HG02885 (cell line): ENCODE measurements at regions not wholly inside any gene's neighbourhood (a gene's known extent, or its start where the extent isn't known, plus 50 kb on each side); places are given as distances from the start of the nearest gene placed in this dataset.

Source experiments
- ATAC-seq: cut with Tn5 transposase; IDR thresholded peaks from one replicate; pipeline ENCODE4 v1.9.1; 2021; ENCODE audit warnings: mild to moderate bottlenecking; ENCODE audit not compliant: unreplicated experiment, poor library complexity

- no peak for ATAC-seq
Observed at GRCh38 chr7:52297128-52297527, 738.3 kb upstream of the POM121L12 start.

DNA sequence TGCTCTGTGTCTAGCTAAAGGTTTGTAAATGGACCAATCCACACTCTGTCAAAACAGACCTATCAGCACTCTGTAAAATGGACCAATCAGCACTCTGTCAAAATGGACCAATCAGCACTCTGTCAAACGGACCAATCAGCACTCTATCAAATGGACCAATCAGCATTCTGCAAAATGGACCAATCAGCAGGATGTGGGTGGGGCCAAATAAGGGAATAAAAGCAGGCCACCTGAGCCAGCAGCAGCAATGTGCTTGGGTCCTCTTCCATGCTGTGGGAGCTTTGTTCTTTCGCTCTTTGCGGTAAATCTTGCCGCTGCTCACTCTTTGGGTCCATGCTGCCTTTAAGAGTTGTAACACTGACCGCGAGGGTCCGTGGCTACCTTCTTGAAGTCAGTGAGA is 740.5 kb upstream of the POM121L12 start:
- ATAC-seq: no peak

GRCh38 chr7:52289247-52289646 is 746.2 kb upstream of the POM121L12 start:
- no peak for ATAC-seq

- ATAC-seq: no peak
Observed at GRCh38 chr7:52287698-52288097, 747.7 kb upstream of the POM121L12 start.

DNA sequence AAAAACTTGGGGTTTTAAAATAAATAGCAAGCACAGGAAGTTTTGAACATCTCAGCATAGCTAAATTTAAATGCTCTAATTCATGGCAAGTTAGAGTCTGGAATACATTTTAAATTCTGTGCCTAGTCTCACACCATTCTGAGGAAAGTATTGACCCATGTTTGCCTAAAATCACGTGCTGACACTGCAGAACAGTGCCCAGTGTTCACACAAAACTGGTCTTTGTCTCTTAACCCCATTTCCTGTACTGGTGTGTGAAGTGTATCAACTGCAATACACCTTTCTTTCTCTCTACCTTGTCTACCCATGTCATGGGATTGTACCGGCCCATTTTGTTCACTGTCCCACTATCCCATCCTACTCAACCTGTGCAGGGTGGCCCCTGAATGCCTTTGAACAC is 749.7 kb upstream of the POM121L12 start:
- ATAC-seq: no peak

GRCh38 chr7:52283335-52283734 is 752.1 kb upstream of the POM121L12 start:
- no peak for ATAC-seq

DNA sequence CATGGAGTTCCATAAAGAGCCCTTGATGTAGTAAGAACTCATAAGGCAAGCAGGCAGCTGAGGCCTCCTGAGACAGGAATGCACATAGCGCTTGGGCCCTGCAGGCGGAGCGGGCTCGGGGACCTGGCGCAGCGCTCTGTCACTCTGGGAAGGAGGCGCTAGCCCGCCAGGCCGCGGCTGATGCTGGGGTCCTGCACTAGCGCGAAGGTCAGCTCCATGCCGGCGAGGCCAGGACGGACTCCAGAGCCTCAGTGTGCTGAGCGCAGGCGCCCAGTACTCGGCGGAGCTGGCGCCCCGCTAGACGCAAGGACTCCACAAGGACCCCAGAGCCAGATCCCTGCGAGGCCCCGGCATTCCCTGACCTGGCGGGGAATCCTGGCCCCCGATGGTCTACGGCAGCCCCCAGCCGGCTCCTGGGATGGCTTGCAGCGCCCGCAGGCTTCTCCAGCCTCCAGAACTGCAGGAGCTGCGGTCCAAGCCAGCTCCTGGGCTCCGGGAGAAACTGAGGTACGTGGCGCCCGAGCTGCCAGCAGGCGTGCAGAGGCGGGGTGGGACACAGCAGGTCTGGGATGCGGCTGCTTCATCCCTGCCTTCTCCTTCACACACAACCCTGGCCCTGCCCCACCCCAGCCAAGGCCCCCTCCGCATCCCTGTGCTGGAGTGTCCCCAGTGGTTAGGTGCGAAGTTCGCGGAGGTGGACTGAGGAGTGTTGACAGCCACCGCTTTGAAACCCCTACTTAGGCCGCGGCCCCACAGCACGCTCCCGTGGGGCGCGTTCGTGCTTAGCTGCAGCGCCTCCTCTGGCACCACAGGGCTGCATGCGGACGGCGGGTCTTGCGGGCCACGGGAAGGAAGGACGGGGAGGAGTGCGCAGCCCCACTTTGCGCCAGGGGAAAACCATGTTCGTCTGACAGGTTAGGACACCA is 761.5 kb upstream of the POM121L12 start:
- ATAC-seq: no peak

GRCh38 chr7:52271703-52272102 is 763.7 kb upstream of the POM121L12 start:
- no peak for ATAC-seq

DNA sequence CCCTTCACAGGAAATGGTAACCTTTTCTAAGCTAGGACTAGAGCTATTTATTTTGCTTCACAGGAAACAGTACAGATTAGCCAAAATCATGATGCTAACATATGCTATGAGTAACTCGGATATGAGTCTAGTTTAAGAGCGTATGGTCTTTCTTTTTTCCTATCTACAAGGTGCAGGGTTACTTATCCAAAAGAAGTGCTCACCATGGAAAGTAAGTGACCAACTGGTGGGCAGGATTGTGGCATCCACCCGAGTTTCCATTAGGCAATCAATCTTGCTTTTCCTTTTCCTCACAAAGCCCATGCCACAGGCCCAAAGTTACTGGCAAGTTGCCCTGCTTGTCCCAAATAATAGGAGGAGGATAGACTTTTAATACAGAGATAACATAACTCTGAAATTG is 765.1 kb upstream of the POM121L12 start:
- ATAC-seq: no peak

DNA sequence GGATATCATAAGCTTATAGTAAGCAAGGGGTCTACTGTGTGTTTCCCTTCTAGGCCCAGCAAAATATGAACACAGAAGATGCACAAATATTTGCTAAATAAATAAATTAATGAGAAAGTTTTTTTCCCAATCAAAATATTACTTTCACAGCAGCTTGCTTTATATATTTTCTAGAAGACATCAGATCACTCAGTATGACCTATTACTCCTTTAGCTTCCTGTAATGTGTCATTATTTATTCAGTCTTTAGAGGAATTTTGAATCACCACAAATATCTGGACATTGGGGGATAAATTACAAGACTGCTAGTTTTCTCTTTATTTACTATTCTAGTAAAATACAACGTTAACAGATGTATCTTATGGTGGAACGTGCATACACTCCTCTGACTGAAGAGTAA is 765.8 kb upstream of the POM121L12 start:
- ATAC-seq: no peak

DNA sequence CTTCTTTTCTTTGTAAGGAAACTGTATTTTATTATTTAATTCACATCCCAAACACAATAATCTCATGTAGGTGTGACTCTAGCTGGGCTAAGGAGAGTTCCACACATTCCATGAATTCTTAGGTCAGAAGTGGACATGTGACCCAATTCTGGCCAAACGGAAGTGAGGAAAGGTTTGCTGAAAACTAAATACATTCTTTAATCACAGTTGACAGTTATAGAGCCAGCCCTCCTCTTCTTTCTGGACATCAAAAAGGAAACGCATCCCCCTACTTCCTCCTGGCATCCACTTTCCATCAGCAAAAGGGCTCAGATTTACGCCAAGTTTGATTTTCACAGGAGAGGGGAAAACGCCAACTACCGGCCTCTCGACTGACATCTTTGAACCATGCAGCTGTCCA is 774.4 kb upstream of the POM121L12 start:
- ATAC-seq: no peak

DNA sequence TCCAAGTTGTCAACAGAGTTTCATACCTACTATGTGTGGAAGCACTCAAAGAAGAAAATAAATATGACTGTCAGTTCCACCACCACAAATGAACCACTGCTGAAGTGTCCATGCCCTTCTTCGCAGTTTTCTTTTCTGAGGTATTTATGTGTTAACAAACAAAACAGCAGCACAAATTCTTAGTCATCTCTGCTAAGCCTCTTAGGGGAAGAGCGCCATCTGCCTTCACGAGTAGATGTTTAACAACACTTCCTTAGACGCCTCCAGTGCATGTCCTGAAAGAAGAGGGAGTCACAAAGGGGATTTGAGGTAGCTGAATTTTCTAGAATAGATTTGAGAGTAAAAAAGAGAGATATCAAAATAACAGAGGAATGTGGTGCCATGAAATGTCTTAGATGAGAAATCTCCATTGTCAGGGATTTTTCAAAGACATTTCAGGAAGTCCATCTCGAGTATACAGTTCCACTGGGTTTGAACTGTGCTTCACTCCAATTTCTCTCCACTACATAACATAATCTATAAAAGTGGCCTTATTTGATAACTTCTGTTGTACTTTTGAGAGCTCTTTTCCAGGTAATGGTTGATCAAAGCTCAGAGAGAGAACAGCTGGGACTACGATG is 775.3 kb upstream of the POM121L12 start:
- no peak for ATAC-seq

GRCh38 chr7:52257890-52258289 is 777.5 kb upstream of the POM121L12 start:
- ATAC-seq: no peak

DNA sequence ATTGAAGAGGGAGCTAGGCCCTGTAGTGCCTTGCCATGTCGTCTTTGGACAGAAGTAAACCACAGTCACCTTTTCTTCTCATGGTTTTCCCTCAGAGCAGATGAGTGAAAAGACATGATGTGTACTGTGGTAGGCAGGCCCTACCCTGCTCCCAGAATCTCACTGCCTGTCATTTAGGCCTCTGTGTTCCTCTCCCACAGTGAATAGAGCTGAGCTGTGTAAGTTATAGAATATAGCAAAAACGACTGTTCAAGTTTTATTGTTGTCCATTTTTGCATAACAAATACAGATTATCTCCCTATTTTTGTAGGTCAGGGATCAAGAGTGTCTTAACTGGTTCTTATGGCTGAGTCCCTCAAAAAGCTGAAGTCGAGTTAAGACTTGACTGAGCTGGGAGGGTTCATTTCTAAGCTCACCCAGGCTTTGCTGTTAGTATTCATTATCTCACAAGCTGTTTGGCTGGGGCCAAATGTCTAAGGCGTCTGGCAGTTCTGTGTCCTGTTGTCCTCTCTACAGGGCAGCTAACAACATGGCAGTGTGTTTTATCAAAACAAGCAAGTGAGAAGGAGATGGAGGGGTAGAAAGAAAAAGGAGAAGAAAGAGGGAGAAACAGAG is 780.9 kb upstream of the POM121L12 start:
- no peak for ATAC-seq

GRCh38 chr7:52253953-52254352 is 781.5 kb upstream of the POM121L12 start:
- no peak for ATAC-seq

DNA sequence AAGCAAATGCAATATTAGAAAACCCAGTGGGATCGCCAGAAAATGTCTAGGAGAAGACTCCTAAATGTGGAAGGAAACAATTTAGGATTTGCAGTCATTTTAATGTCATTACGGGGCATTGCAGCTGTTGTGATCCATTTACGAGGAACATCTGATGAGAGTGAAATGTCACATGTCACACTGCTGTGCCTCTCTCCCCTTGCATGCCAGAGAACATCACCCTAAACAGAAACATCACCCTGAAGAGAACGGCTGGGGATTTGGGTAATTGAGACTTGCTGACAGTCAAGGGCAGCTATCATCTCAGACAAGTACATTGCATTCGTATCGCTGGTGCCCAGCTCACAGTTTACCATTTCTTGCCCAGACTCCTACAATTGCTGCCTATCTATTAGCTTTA is 785.7 kb upstream of the POM121L12 start:
- no peak for ATAC-seq

- ATAC-seq: no peak
Observed at GRCh38 chr7:52247518-52247917, 787.9 kb upstream of the POM121L12 start.

GRCh38 chr7:52243685-52244084 is 791.7 kb upstream of the POM121L12 start:
- no peak for ATAC-seq

- no peak for ATAC-seq
Observed at GRCh38 chr7:52233248-52233647, 802.2 kb upstream of the POM121L12 start.

DNA sequence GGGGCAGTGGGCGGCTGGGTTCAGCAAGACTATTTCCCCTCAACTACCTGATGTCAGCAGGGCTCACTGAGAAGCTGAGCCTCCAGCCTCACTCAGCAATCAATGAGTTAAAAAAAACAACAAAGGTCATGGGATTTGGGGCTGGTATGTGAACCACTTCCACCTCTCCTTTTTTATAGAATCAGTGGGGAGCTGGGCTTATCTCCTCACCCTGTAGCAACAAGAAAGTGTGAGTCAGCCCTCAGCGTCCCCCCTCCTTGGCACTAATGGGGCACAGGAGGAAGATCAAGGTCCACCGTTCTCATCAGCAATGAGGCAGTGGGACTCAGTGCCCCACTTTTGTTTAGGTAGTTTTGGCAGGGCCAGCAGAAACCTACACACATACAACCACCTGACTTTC is 823.5 kb upstream of the POM121L12 start:
- ATAC-seq: no peak

GRCh38 chr7:52209614-52210013 is 825.8 kb upstream of the POM121L12 start:
- ATAC-seq: no peak
